ENCODE measurements at regions not wholly inside any gene's neighbourhood (a gene's known extent, or its start where the extent isn't known, plus 50 kb on each side); places are given as distances from the start of the nearest gene placed in this dataset.
"Not testable (repeated sequence)": the region's sequence is repeated elsewhere in the genome, so short reads cannot be mapped to it uniquely, and the experiment has no call there.

GRCh38 chr17:72462407-72462806 lies 341.6 kb downstream of the SOX9 start:
- no peak for DNase-seq (ENCODE audit: low read depth)
- TF ChIP-seq CTCF (IDR thresholded peaks at IDR 0.05; ENCODE audit: insufficient read depth, low read length, poor library complexity, severe bottlenecking): no peak
- Histone ChIP-seq H3K4me3 (ENCODE audit: low read depth, low read length) (no peak overlapping the region), H3K27me3 (ENCODE audit: control insufficient read depth, insufficient read depth, low read length) (no peaks in the 10 kb centered on the region), H3K36me3 (ENCODE audit: control insufficient read depth, insufficient read depth, low read length) (no peaks in the 10 kb centered on the region)

DNA sequence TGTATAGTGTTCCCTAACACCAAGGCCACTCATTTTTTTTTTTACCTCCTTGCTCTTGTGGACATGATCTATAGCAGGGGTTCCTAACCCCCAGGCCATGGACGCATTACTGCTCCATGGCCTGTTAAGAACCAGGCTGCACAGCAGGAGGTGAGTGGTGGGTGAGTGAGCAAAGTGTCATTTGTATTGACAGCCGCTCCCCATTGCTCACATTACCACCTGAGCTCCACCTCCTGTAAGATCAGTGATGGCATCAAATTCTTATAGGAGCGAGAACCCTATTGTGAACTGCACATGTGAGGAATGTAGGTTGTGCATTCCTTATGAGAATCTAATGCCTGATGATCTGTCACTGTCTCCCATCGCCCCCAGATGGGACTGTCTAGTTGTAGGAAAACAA lies 342.0 kb downstream of the SOX9 start:
- DNase-seq (ENCODE audit: low read depth): no peak
- no peak for TF ChIP-seq CTCF (IDR thresholded peaks at IDR 0.05; ENCODE audit: insufficient read depth, low read length, poor library complexity, severe bottlenecking)
- H3K27me3 ChIP-seq (ENCODE audit: control insufficient read depth, insufficient read depth, low read length): no peaks in the 10 kb centered on the region
- H3K36me3 ChIP-seq (ENCODE audit: control insufficient read depth, insufficient read depth, low read length): no peaks in the 10 kb centered on the region
- H3K4me3 ChIP-seq (ENCODE audit: low read depth, low read length): no peak overlapping the region

- no peak for TF ChIP-seq CTCF (IDR thresholded peaks at IDR 0.05; ENCODE audit: insufficient read depth, low read length, poor library complexity, severe bottlenecking)
- DNase-seq (ENCODE audit: low read depth): no peak
- Histone ChIP-seq H3K36me3 (ENCODE audit: control insufficient read depth, insufficient read depth, low read length) (no peaks in the 10 kb centered on the region), H3K4me3 (ENCODE audit: low read depth, low read length) (no peak overlapping the region), H3K27me3 (ENCODE audit: control insufficient read depth, insufficient read depth, low read length) (no peaks in the 10 kb centered on the region)
Measured at GRCh38 chr17:72463287-72464102, 342.7 kb downstream of the SOX9 start.

DNA sequence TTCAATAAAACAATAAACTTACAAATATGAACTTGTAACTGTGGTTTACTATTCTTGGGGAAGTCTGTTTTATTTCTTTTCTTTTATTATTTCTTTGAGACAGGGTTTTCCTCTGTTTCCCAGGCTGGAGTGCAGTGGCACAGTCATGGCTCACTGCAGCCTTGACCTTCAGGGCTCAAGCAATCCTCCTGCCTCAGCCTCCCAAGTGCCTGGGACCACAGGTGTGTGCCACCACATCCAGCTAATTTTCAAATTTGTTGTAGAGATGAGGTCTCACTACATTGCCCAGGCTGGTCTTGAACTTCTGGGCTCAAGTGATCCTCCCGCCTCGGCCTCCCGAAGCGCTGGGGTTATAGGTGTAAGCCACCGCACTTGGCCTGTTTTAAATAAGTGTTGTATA lies 343.4 kb downstream of the SOX9 start:
- H3K27me3 ChIP-seq (ENCODE audit: control insufficient read depth, insufficient read depth, low read length); H3K36me3 ChIP-seq (ENCODE audit: control insufficient read depth, insufficient read depth, low read length); H3K4me3 ChIP-seq (ENCODE audit: low read depth, low read length); DNase-seq (ENCODE audit: low read depth): not testable (repeated sequence)

DNA sequence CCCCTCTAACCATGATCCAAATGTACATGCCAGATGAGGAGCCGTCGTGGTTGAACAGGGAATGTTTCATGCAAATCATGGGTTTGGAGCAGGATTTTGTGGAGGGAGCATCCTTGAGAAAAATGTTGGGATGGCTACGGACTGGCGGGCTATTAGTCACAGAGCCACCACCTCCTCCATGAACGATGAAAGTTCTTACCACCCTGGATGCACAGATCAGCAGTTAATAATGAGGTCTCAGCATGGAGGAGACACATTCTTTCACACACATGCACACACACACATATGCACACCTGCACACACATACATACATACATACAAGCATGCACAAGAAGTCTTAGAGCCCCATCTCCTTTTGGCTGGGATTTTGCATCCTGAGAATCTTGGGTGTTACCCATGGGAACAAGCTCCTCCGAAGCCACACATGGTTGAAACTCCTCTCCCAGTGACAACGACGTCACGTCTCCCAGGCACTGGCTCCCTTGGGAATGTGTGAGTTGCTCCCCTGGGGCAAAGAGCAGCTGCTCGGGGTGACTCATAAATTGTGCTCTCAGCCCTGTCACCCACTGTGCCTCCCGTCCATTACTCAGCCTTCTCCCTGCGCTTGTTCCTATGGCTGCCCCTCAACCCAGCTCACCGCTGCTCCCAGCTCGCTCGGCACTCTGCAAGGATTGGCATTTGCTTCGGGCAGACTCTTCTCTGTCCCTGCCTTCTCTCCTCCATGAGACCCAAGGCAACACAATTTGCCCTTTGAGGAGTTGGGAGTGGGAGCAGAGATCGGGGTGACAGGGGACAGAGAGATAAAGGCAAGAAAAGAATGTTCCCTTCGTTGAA lies 344.6 kb downstream of the SOX9 start:
- TF ChIP-seq CTCF (IDR thresholded peaks at IDR 0.05; ENCODE audit: insufficient read depth, low read length, poor library complexity, severe bottlenecking): no peak
- peak overlapping the region; percentile 16 for H3K4me3 ChIP-seq (ENCODE audit: low read depth, low read length)
- H3K27me3 ChIP-seq (ENCODE audit: control insufficient read depth, insufficient read depth, low read length): no peaks in the 10 kb centered on the region
- no peaks in the 10 kb centered on the region for H3K36me3 ChIP-seq (ENCODE audit: control insufficient read depth, insufficient read depth, low read length)
- peak; percentile 96 for DNase-seq (ENCODE audit: low read depth)

- peak; percentile 90 for DNase-seq (ENCODE audit: low read depth)
- Histone ChIP-seq H3K4me3 (ENCODE audit: low read depth, low read length) (no peak overlapping the region), H3K27me3 (ENCODE audit: control insufficient read depth, insufficient read depth, low read length) (no peaks in the 10 kb centered on the region), H3K36me3 (ENCODE audit: control insufficient read depth, insufficient read depth, low read length) (no peaks in the 10 kb centered on the region)
- peak; percentile 14 for TF ChIP-seq CTCF (IDR thresholded peaks at IDR 0.05; ENCODE audit: insufficient read depth, low read length, poor library complexity, severe bottlenecking)
Measured at GRCh38 chr17:72466199-72466598, 345.4 kb downstream of the SOX9 start.
